Esophagus mucosa (tissue), 1 donor: ENCODE measurements at regions not wholly inside any gene's neighbourhood (a gene's known extent, or its start where the extent isn't known, plus 50 kb on each side); places are given as distances from the start of the nearest gene placed in this dataset.
"Not testable (repeated sequence)": the region's sequence is repeated elsewhere in the genome, so short reads cannot be mapped to it uniquely, and the experiment has no call there.

Experiments used
- ATAC-seq: fragments of 200-7000 bp; cut with Tn5 transposase; one replicate; pipeline ENCODE4 v1.9.1; 2020
- donor health status: DM: yes; HTN: yes; CAD: no.

DNA sequence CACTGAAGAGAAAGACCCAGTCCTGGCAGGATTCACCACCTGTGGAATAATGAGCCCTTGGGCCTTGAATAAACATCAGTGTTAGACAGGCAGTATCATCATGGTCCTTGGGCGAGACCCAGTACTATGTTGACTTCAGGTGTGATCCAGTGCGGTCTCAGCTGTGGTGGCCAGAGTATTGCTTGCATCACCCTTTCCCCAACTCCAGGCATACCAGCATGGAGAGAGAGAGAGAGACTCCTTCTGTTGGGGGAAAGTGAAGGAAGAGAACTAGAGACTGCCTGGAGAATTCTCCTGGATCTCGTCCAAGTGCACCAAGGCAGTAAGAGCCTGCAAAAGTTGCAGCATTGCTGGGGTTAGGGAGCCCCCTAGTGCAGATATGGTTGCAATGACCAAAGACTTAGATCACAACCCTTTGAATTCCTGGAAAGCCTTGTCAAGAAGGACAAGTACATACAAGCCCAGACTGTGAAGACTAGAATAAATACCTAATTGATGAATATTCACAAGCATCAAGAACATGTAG lies 61.1 kb upstream of the VAMP7 start:
- ATAC-seq = peak; percentile 93

DNA sequence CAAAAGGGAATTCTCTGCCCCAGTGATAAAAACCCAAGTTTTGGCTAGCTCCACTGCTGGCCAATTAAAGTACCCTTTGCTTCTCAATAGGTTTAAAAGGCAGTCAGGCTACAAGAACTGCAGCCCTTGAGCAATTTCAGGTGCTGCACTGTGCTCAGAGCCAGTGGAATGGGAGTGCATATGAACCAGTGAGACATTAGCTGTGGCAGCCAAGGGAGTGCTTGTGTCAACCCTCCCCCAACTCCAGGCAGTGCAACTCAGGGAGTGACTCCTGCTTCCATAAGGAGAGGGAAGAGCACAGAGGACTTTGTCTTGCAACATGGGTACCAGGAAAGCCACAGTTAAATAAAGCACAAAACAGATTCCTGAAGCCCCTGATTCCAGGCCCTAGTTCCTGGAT lies 61.6 kb upstream of the VAMP7 start:
- ATAC-seq = no peak

DNA sequence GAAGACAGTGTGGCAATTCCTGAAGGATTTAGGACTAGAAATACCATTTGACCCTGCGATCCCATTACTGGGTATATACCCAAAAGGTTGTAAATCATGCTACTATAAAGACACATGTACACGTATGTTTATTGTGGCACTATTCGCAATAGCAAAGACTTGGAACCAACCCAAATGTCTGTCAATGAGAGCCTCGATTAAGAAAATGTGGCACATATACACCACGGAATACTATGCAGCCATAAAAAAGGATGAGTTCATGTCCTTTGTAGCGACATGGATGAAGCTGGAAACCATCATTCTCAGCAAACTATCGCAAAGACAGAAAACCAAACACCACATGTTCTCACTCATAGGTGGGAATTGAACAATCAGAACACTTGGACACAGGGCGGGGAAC lies 66.8 kb upstream of the VAMP7 start:
- not testable (repeated sequence) for ATAC-seq

- no peak for ATAC-seq
Observed at GRCh38 chrX:155779831-155780230, 101.3 kb upstream of the VAMP7 start.

DNA sequence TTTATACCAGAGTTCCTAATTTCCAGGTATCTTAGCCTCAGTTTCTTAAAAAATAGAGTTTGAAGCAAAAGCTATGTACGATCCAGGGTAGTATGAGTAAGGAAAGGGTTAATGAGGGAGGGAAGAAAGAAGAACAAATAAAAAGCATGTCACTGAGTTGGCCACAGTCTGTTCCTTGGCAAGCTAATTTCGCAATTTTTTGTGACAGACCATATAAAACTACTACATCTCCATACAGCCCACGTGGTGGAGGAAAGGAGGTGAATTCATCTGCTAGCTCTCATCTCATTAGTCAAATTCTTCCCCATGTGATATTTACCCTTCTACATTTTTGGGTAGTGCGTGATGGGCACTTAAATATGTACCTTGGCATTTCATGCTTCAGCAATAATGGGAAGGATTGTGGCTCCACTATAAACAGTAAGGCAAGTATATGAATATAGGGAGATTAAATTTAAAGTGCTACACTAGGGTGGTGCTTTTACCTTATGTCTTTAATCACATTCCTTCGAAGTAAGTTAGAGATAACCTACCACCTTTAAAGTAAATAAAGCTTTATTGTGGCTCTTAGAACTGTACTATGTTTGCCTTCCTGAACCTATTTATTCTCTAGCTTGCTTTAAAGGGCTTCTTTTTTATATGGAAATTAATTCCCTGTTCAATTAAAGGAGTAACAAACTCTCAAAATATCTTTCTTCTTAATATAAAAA lies 102.1 kb upstream of the VAMP7 start:
- no peak for ATAC-seq

DNA sequence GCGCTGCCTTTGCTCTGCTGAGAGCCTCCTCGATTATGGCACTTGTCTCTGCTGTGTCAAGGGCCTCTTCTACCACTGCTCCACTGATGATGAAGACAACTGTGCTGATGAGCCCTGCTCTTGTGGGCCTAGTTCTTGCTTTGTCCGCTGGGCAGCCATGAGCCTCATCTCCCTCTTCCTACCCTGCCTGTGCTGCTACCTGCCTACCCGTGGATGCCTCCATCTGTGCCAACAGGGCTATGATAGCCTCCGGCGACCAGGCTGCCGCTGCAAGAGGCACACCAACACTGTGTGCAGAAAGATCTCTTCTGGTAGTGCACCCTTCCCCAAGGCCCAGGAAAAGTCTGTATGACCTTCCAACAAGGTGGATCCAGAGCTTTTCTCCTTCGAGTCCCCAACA lies 106.8 kb upstream of the VAMP7 start:
- no peak for ATAC-seq

GRCh38 chrX:155767876-155768769 lies 113.0 kb upstream of the VAMP7 start:
- ATAC-seq = peak; percentile 74

- ATAC-seq = peak; percentile 85
Observed at GRCh38 chrX:155767051-155767875, 113.9 kb upstream of the VAMP7 start.

DNA sequence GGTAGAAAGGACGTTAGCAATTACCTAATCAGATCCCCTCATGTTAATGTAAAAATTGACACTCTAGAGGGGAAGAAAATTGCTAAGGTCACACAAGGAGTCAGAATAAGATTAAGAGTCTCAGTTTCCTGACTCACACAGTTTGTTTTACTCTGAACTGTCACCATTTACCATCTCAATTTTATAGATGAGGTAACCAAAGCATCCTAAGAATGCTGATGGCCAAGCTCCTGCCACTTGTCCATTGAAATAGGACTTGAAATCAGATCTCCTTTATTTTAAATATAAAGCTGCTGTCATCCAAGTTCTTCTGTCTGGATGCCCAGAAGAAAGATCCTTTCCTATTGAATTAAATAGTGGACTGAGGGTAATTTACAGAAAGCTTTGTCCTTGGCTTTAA lies 114.8 kb upstream of the VAMP7 start:
- no peak for ATAC-seq

- no peak for ATAC-seq
Observed at GRCh38 chrX:155761185-155761584, 120.0 kb upstream of the VAMP7 start.

DNA sequence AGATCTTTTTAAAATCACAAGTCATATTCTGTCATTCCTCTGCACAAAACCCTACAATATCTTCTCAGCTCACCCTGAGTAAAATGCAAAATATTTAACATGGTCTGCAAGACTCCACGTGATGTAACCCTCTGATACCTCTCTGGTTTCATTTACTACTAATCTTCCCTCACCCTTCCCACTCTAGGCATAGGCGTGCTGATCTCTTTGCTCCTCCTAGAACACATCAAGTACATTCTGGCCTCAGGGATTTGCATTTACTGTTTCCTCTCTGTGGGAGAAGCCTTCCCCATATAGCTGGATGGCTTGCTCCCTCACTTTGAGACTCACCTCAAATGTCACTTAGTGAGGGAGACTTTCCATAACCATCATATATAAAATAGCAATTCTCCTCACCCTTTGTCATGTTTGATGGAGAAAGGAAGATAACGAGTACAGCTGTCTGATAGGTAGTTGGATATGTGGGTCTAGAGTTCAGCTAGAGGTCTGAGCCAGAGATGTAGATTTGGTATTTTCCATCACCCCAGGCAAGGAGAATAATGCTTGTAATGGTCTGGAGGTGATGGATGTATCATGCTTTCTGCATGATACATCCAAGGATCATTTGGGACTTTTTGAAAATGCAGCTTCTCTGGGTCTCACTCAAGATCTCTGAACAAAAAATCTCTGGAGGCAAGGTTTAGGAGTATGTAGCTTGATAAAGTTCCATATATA lies 123.9 kb upstream of the VAMP7 start:
- no peak for ATAC-seq

DNA sequence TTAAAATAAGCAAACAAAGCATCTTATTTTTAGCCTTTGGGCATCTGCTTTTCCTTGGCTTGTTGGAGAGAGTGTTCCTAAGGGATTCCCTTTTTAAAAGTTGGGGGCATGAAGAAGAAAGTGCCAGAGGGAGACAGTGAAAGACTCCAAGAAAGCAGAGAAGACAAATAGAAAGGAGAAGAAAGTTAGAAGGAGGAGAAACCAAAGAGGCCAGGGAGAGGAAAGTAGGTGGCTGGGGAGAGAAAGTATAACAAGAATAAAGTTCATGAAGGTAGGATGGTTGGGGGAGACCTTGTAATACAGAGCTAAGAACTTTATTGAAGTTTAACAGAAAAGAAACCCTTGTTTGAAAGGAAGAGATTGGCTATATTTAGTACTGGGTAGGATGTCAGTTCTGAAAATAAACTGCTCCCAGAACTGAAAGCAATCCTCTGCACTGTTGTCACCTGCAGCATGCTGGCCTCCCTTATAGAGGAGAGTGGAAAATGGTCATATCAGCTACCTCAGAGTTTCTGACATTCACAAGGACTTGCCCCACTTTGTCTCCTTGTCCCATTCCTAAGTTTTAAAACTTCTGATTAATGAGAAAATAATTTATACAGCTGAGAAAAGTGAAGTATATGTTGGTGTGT lies 125.3 kb upstream of the VAMP7 start:
- no peak for ATAC-seq

DNA sequence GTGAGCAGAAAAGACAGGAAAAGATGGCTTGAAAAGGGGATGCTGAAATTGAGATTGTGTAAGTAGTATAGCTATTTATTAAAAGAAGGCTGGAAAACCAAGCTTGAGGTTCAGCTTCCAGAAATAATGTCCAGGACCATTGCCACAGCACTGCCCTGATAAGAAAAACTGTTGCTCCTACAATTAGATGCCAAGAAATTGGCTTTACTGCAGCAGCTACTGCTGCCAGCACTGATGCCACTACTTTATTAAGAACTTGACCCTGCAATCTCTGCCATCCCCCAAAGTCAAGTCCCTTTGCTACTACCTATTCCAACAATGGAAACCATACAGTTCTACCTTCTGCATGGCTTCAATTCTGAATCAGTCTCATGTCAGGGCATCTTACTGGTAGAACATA lies 130.0 kb upstream of the VAMP7 start:
- no peak for ATAC-seq

DNA sequence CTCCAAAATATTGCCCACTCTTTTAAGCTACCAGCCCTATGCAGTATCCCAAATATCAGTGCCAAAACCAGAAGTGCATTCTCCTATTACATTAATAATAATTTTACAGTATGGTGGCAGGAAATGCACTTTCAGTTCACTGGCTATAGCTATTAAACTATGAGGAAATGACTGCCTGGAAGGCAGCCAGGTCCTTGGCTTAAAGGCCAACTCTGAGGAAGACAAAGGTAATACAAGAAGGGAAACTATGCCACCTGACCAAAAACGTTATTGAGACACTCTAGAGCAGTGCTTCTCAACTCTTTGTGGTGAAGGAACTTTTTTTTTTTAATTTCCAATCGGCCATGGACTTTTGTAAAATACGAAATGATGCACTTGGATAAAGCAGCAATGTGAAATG lies 133.6 kb upstream of the VAMP7 start:
- no peak for ATAC-seq

DNA sequence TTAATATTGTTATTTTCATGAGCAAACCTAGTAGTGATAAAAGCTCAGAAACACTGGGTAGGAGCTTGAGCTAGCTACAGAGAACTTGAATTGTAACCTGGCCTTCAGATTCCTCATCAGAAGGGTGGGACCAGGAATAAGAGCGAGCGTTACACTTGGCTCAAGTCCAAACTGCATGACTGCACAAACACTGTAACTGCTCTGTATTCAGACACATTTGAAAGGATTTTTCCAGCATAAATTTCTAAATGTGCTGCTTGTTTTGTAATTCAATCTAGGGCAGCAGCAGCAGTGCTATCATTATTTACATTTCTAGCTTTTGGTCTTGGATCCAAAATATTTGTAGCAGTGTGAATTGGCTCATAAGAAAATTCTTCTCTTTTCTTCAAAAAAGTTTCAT lies 133.0 kb upstream of the TMLHE start:
- peak; percentile 71 for ATAC-seq

DNA sequence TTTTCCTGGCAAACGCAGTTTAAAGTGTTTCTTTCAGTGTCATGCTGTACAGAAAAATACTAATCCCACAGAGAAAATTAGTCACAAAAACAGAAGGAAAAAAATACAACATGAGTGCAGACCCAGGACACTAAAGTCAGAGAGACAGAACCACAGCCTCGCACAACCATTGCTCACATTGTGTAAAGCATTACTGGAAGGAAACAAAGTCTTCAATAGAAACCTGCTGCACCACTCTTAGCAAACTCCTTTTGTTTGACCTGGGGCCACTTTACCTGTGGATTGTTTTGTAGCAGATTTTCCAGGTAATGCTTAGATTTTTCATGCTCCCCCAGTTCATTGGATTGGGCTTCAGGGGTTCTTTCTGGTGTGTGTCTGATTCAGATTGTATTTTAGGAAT lies 131.8 kb upstream of the TMLHE start:
- ATAC-seq = peak; percentile 48

GRCh38 chrX:155728335-155728734 lies 115.6 kb upstream of the TMLHE start:
- ATAC-seq = not testable (repeated sequence)

GRCh38 chrX:155718972-155719586 lies 106.3 kb upstream of the TMLHE start:
- ATAC-seq = no peak

DNA sequence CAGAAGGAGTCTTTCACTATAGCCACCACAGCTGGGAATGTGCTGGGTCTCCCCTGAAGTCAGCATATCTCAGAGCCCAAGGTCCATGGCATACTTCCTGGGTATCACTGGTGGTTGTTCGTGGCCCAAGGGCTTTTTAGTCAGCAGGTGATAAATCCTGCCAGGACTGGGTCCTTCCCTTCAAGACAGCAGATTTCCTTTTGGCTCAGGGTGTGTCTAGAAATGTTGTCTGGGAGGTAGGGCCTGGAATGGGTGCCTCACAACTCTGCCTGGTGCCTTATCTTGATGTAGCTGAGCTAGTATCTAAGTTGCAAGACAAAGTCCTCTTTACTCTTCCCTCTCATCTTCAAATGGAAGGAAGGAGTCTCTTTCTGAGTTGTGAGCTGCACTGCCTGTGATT lies 102.4 kb upstream of the TMLHE start:
- no peak for ATAC-seq

DNA sequence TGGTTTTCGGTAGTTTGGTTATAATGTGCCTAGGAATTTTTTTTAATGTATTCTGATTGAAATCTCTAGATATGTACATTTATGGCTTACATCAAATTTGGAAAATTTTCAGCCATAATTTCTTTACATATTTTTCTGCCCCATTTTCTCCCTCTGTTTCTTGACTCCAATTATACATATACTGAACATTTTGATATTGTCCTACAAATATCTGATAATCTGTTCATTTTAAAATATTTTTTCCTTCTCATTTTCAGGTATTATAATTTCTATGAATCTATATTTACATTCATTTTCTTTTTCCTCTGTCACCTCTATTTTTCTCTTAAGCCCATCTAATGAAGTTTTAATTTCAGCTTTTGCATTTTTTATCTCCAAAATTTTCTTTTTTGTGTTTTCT lies 82.7 kb upstream of the TMLHE start:
- ATAC-seq = no peak

GRCh38 chrX:155694649-155695048 lies 81.9 kb upstream of the TMLHE start:
- no peak for ATAC-seq
